ENCODE measurements at regions not wholly inside any gene's neighbourhood (a gene's known extent, or its start where the extent isn't known, plus 50 kb on each side); places are given as distances from the start of the nearest gene placed in this dataset.

DNA sequence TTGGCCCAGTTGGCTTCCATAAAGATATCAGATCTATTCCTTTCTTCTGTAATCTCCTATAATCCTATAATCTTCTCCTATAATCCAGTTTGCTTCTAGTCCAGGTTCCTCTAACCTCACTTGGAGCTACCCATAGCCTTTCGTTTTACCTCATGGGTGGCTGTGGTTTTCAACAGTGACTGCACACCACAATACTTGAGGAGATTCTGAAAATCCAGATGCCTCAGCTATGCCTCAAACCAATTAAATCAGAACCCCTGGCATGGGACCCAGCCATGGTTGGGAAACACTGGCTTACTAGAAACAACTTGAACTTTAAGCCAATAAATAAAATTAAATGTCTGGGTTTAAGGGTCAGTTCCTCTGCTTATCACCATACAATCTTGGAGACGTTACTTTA, 86.1 kb upstream of the NTRK3 start:
- H3K9me3 ChIP-seq (ENCODE audit: insufficient read depth, low read depth, low read length) = no peaks in the 10 kb centered on the region
- peaks cover 3% of the 10 kb centered on the region for H3K4me1 ChIP-seq (ENCODE audit: insufficient read depth, low read length, poor library complexity, severe bottlenecking)
- H3K27me3 ChIP-seq (ENCODE audit: insufficient read depth, low read length, poor library complexity, severe bottlenecking) = no peaks in the 10 kb centered on the region
- no peaks in the 10 kb centered on the region for H4K20me1 ChIP-seq (ENCODE audit: insufficient read depth, low read length, poor library complexity, severe bottlenecking)
- H3K79me2 ChIP-seq (ENCODE audit: insufficient read depth, low read length) = no peaks in the 10 kb centered on the region
- no peak overlapping the region for H2AFZ ChIP-seq (ENCODE audit: low read length)
- no peaks in the 10 kb centered on the region for H3K9me2 ChIP-seq (replicated peaks; ENCODE audit: low read depth, low read length)
- no peak overlapping the region for H3K4me3 ChIP-seq (ENCODE audit: low read length, poor library complexity, severe bottlenecking)
- no peaks in the 10 kb centered on the region for H3K36me3 ChIP-seq (ENCODE audit: insufficient read depth, low read length)
- TF ChIP-seq EZH2phosphoT487 (IDR thresholded peaks at IDR 0.05; ENCODE audit: borderline replicate concordance) = no peak
- TF ChIP-seq, protein P1, sequence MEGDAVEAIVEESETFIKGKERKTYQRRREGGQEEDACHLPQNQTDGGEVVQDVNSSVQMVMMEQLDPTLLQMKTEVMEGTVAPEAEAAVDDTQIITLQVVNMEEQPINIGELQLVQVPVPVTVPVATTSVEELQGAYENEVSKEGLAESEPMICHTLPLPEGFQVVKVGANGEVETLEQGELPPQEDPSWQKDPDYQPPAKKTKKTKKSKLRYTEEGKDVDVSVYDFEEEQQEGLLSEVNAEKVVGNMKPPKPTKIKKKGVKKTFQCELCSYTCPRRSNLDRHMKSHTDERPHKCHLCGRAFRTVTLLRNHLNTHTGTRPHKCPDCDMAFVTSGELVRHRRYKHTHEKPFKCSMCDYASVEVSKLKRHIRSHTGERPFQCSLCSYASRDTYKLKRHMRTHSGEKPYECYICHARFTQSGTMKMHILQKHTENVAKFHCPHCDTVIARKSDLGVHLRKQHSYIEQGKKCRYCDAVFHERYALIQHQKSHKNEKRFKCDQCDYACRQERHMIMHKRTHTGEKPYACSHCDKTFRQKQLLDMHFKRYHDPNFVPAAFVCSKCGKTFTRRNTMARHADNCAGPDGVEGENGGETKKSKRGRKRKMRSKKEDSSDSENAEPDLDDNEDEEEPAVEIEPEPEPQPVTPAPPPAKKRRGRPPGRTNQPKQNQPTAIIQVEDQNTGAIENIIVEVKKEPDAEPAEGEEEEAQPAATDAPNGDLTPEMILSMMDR (conservative IDR thresholded peaks at IDR 0.05; ENCODE audit: low read length) = no peak
- H3F3A ChIP-seq (ENCODE audit: low read depth) = no peaks in the 10 kb centered on the region
- no peak overlapping the region for H3K4me2 ChIP-seq (ENCODE audit: low read depth, low read length, poor library complexity, severe bottlenecking)
- H3K9ac ChIP-seq (ENCODE audit: low read depth, low read length, poor library complexity, severe bottlenecking) = no peak overlapping the region

DNA sequence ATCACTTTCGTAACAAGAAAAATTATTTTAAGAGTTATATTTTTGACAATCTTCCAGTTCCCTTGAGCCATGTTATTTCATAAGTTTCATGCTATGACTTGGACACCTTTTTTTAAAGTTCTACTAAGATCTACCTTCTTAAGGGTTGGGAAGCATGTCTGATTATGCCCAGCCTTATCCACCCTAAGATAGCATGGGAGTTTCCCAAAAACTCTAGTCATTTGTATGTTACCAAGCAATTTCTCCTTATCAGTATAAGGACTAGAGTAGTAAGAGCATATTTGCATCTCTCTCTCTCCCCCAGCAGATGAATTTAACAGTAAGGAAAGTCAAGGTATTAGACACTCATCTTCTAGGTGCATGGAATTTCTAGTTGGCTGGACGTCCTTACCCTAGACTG, 85.1 kb upstream of the NTRK3 start:
- TF ChIP-seq, protein P1 (conservative IDR thresholded peaks at IDR 0.05; ENCODE audit: low read length) = no peak
- TF ChIP-seq EZH2phosphoT487 (IDR thresholded peaks at IDR 0.05; ENCODE audit: borderline replicate concordance) = no peak
- H3K27me3 ChIP-seq (ENCODE audit: insufficient read depth, low read length, poor library complexity, severe bottlenecking) = no peaks in the 10 kb centered on the region
- H2AFZ ChIP-seq (ENCODE audit: low read length) = no peak overlapping the region
- no peaks in the 10 kb centered on the region for H3K36me3 ChIP-seq (ENCODE audit: insufficient read depth, low read length)
- no peaks in the 10 kb centered on the region for H4K20me1 ChIP-seq (ENCODE audit: insufficient read depth, low read length, poor library complexity, severe bottlenecking)
- no peaks in the 10 kb centered on the region for H3K4me1 ChIP-seq (ENCODE audit: insufficient read depth, low read length, poor library complexity, severe bottlenecking)
- no peak overlapping the region for H3K4me3 ChIP-seq (ENCODE audit: low read length, poor library complexity, severe bottlenecking)
- no peak overlapping the region for H3K4me2 ChIP-seq (ENCODE audit: low read depth, low read length, poor library complexity, severe bottlenecking)
- no peak overlapping the region for H3K9ac ChIP-seq (ENCODE audit: low read depth, low read length, poor library complexity, severe bottlenecking)
- no peaks in the 10 kb centered on the region for H3K79me2 ChIP-seq (ENCODE audit: insufficient read depth, low read length)
- H3K9me2 ChIP-seq (replicated peaks; ENCODE audit: low read depth, low read length) = no peaks in the 10 kb centered on the region
- no peaks in the 10 kb centered on the region for H3F3A ChIP-seq (ENCODE audit: low read depth)
- H3K9me3 ChIP-seq (ENCODE audit: insufficient read depth, low read depth, low read length) = no peaks in the 10 kb centered on the region

DNA sequence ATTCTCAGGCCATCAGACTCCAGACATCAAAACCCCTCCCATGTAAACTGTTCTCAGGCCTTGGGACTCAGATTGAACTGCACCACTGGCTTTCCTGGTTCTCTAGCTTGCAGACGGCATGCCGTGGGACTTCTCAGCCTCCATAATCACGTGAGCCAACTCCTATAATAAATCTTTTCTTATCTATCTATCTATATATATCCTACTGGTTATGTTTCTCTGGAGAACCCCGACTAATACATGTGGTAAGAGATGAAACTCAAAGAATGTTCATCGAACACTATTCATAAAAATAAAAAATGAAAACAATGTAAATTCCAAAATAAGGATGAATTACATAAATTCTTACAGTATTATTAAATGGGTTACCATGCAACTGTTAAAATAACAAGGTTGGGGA, 84.5 kb upstream of the NTRK3 start:
- no peaks in the 10 kb centered on the region for H3F3A ChIP-seq (ENCODE audit: low read depth)
- no peaks in the 10 kb centered on the region for H3K27me3 ChIP-seq (ENCODE audit: insufficient read depth, low read length, poor library complexity, severe bottlenecking)
- no peak overlapping the region for H3K4me2 ChIP-seq (ENCODE audit: low read depth, low read length, poor library complexity, severe bottlenecking)
- no peaks in the 10 kb centered on the region for H3K79me2 ChIP-seq (ENCODE audit: insufficient read depth, low read length)
- no peak overlapping the region for H3K4me3 ChIP-seq (ENCODE audit: low read length, poor library complexity, severe bottlenecking)
- no peaks in the 10 kb centered on the region for H3K36me3 ChIP-seq (ENCODE audit: insufficient read depth, low read length)
- no peaks in the 10 kb centered on the region for H4K20me1 ChIP-seq (ENCODE audit: insufficient read depth, low read length, poor library complexity, severe bottlenecking)
- H3K4me1 ChIP-seq (ENCODE audit: insufficient read depth, low read length, poor library complexity, severe bottlenecking) = no peaks in the 10 kb centered on the region
- TF ChIP-seq, protein P1 (conservative IDR thresholded peaks at IDR 0.05; ENCODE audit: low read length) = no peak
- no peak for TF ChIP-seq EZH2phosphoT487 (IDR thresholded peaks at IDR 0.05; ENCODE audit: borderline replicate concordance)
- no peak overlapping the region for H3K9ac ChIP-seq (ENCODE audit: low read depth, low read length, poor library complexity, severe bottlenecking)
- no peaks in the 10 kb centered on the region for H3K9me2 ChIP-seq (replicated peaks; ENCODE audit: low read depth, low read length)
- no peaks in the 10 kb centered on the region for H3K9me3 ChIP-seq (ENCODE audit: insufficient read depth, low read depth, low read length)
- H2AFZ ChIP-seq (ENCODE audit: low read length) = no peak overlapping the region

All from Loucy (cell line).